Neural progenitor cell (in vitro differentiated cells): ENCODE measurements at regions not wholly inside any gene's neighbourhood (a gene's known extent, or its start where the extent isn't known, plus 50 kb on each side); places are given as distances from the start of the nearest gene placed in this dataset.

ENCODE experiments used
- CTCF ChIP-seq: fragments of 200-600 bp; sonication (generic); IDR thresholded peaks from 2 replicates; pipeline ENCODE4 v1.5.1; 2017; ENCODE audit warnings: antibody characterized with exemption, mild to moderate bottlenecking
- EZH2 ChIP-seq: fragments of 200-600 bp; sonication (generic); IDR thresholded peaks from 2 replicates; pipeline ENCODE4 v1.6.1; 2017; ENCODE audit warnings: antibody characterized with exemption, mild to moderate bottlenecking, moderate library complexity

DNA sequence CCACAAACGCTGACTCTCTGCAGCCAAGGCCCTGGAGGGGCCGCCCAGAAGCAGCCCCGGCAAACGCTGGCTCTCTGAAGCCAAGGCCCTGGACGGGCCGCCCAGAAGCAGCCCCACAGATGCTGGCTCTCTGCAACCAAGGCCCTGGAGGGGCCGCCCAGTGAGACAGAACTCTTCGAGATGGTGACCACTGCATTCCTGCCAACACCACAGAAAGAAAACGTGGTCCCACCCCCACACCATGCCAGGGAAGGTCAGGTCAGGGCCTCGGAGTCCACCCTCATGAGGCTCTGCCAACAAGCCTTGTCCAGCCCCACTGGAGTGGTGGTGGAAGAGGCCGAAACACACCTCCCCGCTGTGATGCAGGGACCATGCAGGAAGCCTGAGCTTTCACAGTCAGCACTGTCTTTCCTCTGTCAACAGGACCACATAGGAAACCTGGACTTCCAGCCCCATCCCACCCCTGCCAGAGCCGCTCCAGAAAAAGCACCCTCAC is 97.5 kb downstream of the DLL1 start:
- TF ChIP-seq CTCF, result no peak
- TF ChIP-seq EZH2, result no peak
